H1 (cell line): ENCODE measurements at regions not wholly inside any gene's neighbourhood (a gene's known extent, or its start where the extent isn't known, plus 50 kb on each side); places are given as distances from the start of the nearest gene placed in this dataset.

Experiments used
- CTCF ChIA-PET: fragments of 300-600 bp; sonication (Branson Sonifier 250); formaldehyde crosslinking; loops from one replicate; lab custom pipeline; 2021; ENCODE audit not compliant: partially characterized antibody; lab: Charles Lee
- POLR2A ChIA-PET: fragments of 300-600 bp; sonication (Branson Sonifier 250); formaldehyde crosslinking; loops from one replicate; lab custom pipeline; 2021; ENCODE audit warnings: inconsistent platforms; ENCODE audit not compliant: partially characterized antibody; lab: Charles Lee
- DNase-seq, 2 experiments: peaks; one replicate each; pipeline versions ENCODE4 v3.0.0 to v3.0.0-alpha.2; 2010 to 2022; ENCODE audit warnings: low spot score in 2 of 2, low read depth in 1 of 2, mixed read lengths in 1 of 2
- FAIRE-seq: peaks from 2 replicates; lab custom pipeline; 2011; peaks lifted over from hg19 to GRCh38; lab: Jason Lieb, UNC
- H2AFZ ChIP-seq: 2 replicates; pipeline ENCODE4 v1.8.1; 2012; ENCODE audit warnings: low read length, inconsistent platforms
- H2AK5ac ChIP-seq: 2 replicates; pipeline ENCODE4 v1.6.1; 2013; ENCODE audit warnings: low read depth, low read length
- H2BK120ac ChIP-seq: replicated peaks from 2 replicates; pipeline ENCODE3; 2013; ENCODE audit warnings: low read depth, low read length, inconsistent platforms
- H2BK12ac ChIP-seq: 2 replicates; pipeline ENCODE4 v1.6.1; 2013; ENCODE audit warnings: low read depth, low read length
- H2BK15ac ChIP-seq: 2 replicates; pipeline ENCODE4 v1.6.1; 2013; ENCODE audit warnings: low read length
- H2BK20ac ChIP-seq: 2 replicates; pipeline ENCODE4 v1.6.1; 2013; ENCODE audit warnings: low read length
- H2BK5ac ChIP-seq: 2 replicates; pipeline ENCODE4 v1.6.1; 2013; ENCODE audit warnings: low read depth, low read length
- H3K14ac ChIP-seq: 2 replicates; pipeline ENCODE4 v1.6.1; 2013; ENCODE audit warnings: inconsistent platforms; ENCODE audit not compliant: insufficient read length
- H3K18ac ChIP-seq: 2 replicates; pipeline ENCODE4 v1.6.1; 2013; ENCODE audit warnings: low read length; ENCODE audit errors: extremely low read depth
- H3K23ac ChIP-seq: 2 replicates; pipeline ENCODE4 v1.6.1; 2013; ENCODE audit warnings: inconsistent platforms; ENCODE audit not compliant: insufficient read length
- H3K23me2 ChIP-seq: 2 replicates; pipeline ENCODE4 v1.6.1; 2013; ENCODE audit warnings: low read depth, low read length
- H3K27ac ChIP-seq: 2 replicates; pipeline ENCODE4 v1.6.1; 2011; ENCODE audit warnings: low read depth, low read length, inconsistent platforms
- H3K27me3 ChIP-seq, 4 experiments: replicated peaks in 1 of 4; 1 replicate in 1 of 4; 2 replicates in 3 of 4; pipeline versions ENCODE4 v1.6.1 to v1.8.1; 2011 to 2013; ENCODE audit warnings: low read length in 3 of 4, mild to moderate bottlenecking in 3 of 4, inconsistent platforms in 2 of 4, mixed read lengths in 2 of 4, moderate library complexity in 1 of 4; ENCODE audit not compliant: control insufficient read depth in 3 of 4, insufficient read depth in 3 of 4; ENCODE audit errors: extremely low read depth in 1 of 4
- H3K36me3 ChIP-seq, 4 experiments: 2 replicates each; pipeline versions ENCODE4 v1.6.1 to v1.8.1; 2011 to 2013; ENCODE audit warnings: mild to moderate bottlenecking in 4 of 4, low read length in 3 of 4, moderate library complexity in 2 of 4, control low read depth in 1 of 4, inconsistent platforms in 1 of 4; ENCODE audit not compliant: insufficient read depth in 4 of 4, control insufficient read depth in 2 of 4
- H3K4ac ChIP-seq: replicated peaks from 2 replicates; pipeline ENCODE3; 2013; ENCODE audit warnings: low read length, low read depth, mixed read lengths, inconsistent platforms; ENCODE audit not compliant: insufficient read length
- H3K4me1 ChIP-seq, 4 experiments: replicated peaks in 1 of 4; 1 replicate in 1 of 4; 2 replicates in 3 of 4; pipeline versions ENCODE4 v1.6.1 to v1.8.1; 2011 to 2013; ENCODE audit warnings: low read length in 3 of 4, inconsistent platforms in 2 of 4, mixed read lengths in 1 of 4; ENCODE audit not compliant: insufficient read depth in 4 of 4, control insufficient read depth in 3 of 4
- H3K4me2 ChIP-seq, 2 experiments: 2 replicates each; pipeline versions ENCODE4 v1.6.1 to v1.8.1; 2011 to 2013; ENCODE audit warnings: low read depth in 2 of 2, low read length in 2 of 2, control low read depth in 1 of 2, inconsistent platforms in 1 of 2, mild to moderate bottlenecking in 1 of 2; ENCODE audit not compliant: insufficient read depth in 1 of 2
- H3K4me3 ChIP-seq, 4 experiments: fragments of 200-600, 300-600 bp in 1 of 4; sonication (generic), shearing (Covaris generic), sonication (Bioruptor Twin) in 1 of 4; 2 replicates each; pipeline versions ENCODE4 v1.5.1 to v1.8.1; 2011 to 2016; ENCODE audit warnings: low read length in 4 of 4, low read depth in 3 of 4, control low read depth in 2 of 4, inconsistent platforms in 2 of 4, mild to moderate bottlenecking in 2 of 4, mixed read lengths in 1 of 4, moderate library complexity in 1 of 4; ENCODE audit not compliant: insufficient read depth in 2 of 4; ENCODE audit errors: extremely low read depth in 1 of 4
- H3K56ac ChIP-seq: replicated peaks from 2 replicates; pipeline ENCODE3; 2013; ENCODE audit warnings: low read depth, mild to moderate bottlenecking, mixed read lengths, low read length, inconsistent platforms; ENCODE audit not compliant: insufficient read length
- H3K79me1 ChIP-seq: 2 replicates; pipeline ENCODE4 v1.6.1; 2013; ENCODE audit warnings: low read depth, low read length, control low read depth
- H3K79me2 ChIP-seq, 2 experiments: 2 replicates each; pipeline versions ENCODE4 v1.6.1 to v1.8.1; 2012 to 2013; ENCODE audit warnings: low read length in 2 of 2, mild to moderate bottlenecking in 2 of 2, inconsistent platforms in 1 of 2; ENCODE audit not compliant: insufficient read depth in 2 of 2, control insufficient read depth in 1 of 2
- H3K9ac ChIP-seq, 4 experiments: replicated peaks in 1 of 4; 1 replicate in 1 of 4; 2 replicates in 3 of 4; pipeline versions ENCODE4 v1.6.1 to v1.8.1; 2011 to 2013; ENCODE audit warnings: low read depth in 3 of 4, low read length in 3 of 4, control low read depth in 2 of 4, mild to moderate bottlenecking in 2 of 4, moderate library complexity in 2 of 4, inconsistent platforms in 1 of 4; ENCODE audit errors: extremely low read depth in 1 of 4
- H3K9me3 ChIP-seq, 2 experiments: 2 replicates each; pipeline versions ENCODE4 v1.6.1 to v1.8.1; 2012 to 2013; ENCODE audit warnings: mild to moderate bottlenecking in 2 of 2, moderate library complexity in 2 of 2, control low read depth in 1 of 2, inconsistent platforms in 1 of 2, low read depth in 1 of 2, low read length in 1 of 2, mixed read lengths in 1 of 2; ENCODE audit not compliant: insufficient read depth in 2 of 2
- H4K20me1 ChIP-seq, 2 experiments: replicated peaks in 1 of 2; 2 replicates each; pipeline versions ENCODE3 to v1.8.1; 2011 to 2013; ENCODE audit warnings: inconsistent platforms in 2 of 2, low read length in 2 of 2, mild to moderate bottlenecking in 1 of 2; ENCODE audit not compliant: insufficient read depth in 2 of 2, control insufficient read depth in 1 of 2
- H4K5ac ChIP-seq: 2 replicates; pipeline ENCODE4 v1.6.1; 2013; ENCODE audit warnings: low read length, low read depth, mixed read lengths, inconsistent platforms; ENCODE audit not compliant: insufficient read length
- H4K8ac ChIP-seq: 2 replicates; pipeline ENCODE4 v1.8.0; 2013; ENCODE audit warnings: mild to moderate bottlenecking, moderate library complexity, low read length, inconsistent platforms; ENCODE audit not compliant: insufficient read depth; ENCODE audit errors: extremely low read depth
- H4K91ac ChIP-seq: replicated peaks from 2 replicates; pipeline ENCODE3; 2013; ENCODE audit warnings: low read length, mixed read lengths, inconsistent platforms; ENCODE audit not compliant: insufficient read length
- ASH2L ChIP-seq: fragments of 200-600, 300-600 bp; sonication (generic); IDR thresholded peaks from one replicate; pipeline ENCODE4 v1.7.1; 2017; ENCODE audit warnings: low read length
- CHD1 ChIP-seq: IDR thresholded peaks from 2 replicates; pipeline ENCODE4 v1.6.1; 2012; ENCODE audit warnings: low read depth, low read length, improper control_type of control experiment
- CTBP2 ChIP-seq: IDR thresholded peaks from 2 replicates; pipeline ENCODE4 v1.7.0; 2011; ENCODE audit warnings: borderline replicate concordance, mild to moderate bottlenecking, moderate library complexity, mixed read lengths, low read length; ENCODE audit not compliant: insufficient read depth, insufficient read length
- HDAC2 ChIP-seq, 2 experiments: fragments of 300-600 bp in 1 of 2; sonication (generic) in 1 of 2; IDR thresholded peaks; 2 replicates each; pipeline ENCODE4 v1.6.1; 2011 to 2012; ENCODE audit warnings: low read depth in 2 of 2, low read length in 2 of 2, mild to moderate bottlenecking in 2 of 2, moderate library complexity in 2 of 2, borderline replicate concordance in 1 of 2, inconsistent platforms in 1 of 2
- NRF1 ChIP-seq: IDR thresholded peaks from 2 replicates; pipeline ENCODE4 v1.6.1; 2011; ENCODE audit warnings: mild to moderate bottlenecking, low read depth, low read length, improper control_type of control experiment
- RXRA ChIP-seq: IDR thresholded peaks from 2 replicates; pipeline ENCODE4 v1.6.1; 2011; ENCODE audit warnings: low read depth, mild to moderate bottlenecking, low read length, moderate library complexity; ENCODE audit not compliant: insufficient read depth
- SIN3A ChIP-seq, 2 experiments: IDR thresholded peaks in 1 of 2; conservative IDR thresholded peaks in 1 of 2; 2 replicates each; pipeline ENCODE4 v1.6.1; 2011 to 2012; ENCODE audit warnings: low read length in 2 of 2, improper control_type of control experiment in 1 of 2, low read depth in 1 of 2, mild to moderate bottlenecking in 1 of 2
- SP4 ChIP-seq: IDR thresholded peaks from 2 replicates; pipeline ENCODE4 v1.6.1; 2012; ENCODE audit warnings: low read length, inconsistent platforms
- SUZ12 ChIP-seq: fragments of 200-600 bp; sonication (generic); IDR thresholded peaks from 2 replicates; pipeline ENCODE4 v1.6.1; 2012; ENCODE audit warnings: mild to moderate bottlenecking, inconsistent platforms, low read length, moderate library complexity, mixed read lengths
- TAF1 ChIP-seq: IDR thresholded peaks from 2 replicates; pipeline ENCODE4 v1.6.1; 2011; ENCODE audit warnings: mild to moderate bottlenecking, low read depth, low read length
- ZNF274 ChIP-seq: IDR thresholded peaks from 2 replicates; pipeline ENCODE4 v1.7.0; 2012; ENCODE audit warnings: low read length, borderline replicate concordance; ENCODE audit errors: extremely low read depth
- WGBS, 2 experiments: shearing (Covaris generic) in 1 of 2; methylation state at CpG; one replicate each; pipeline versions ENCODE4 v1.1.6 to v1.1.7; 2013 to 2015; ENCODE audit warnings: low lambda C conversion rate in 2 of 2, mixed read lengths in 2 of 2, inconsistent platforms in 1 of 2, low coverage in 1 of 2, missing lambda C conversion rate in 1 of 2; ENCODE audit not compliant: insufficient replicate concordance in 2 of 2, insufficient coverage in 1 of 2, insufficient read length in 1 of 2; ENCODE audit errors: extremely low coverage in 1 of 2, missing lambda C conversion rate in 1 of 2; 5-methylcytosine and 5-hydroxymethylcytosine counted together
- TF ChIP-seq, protein P1 (sequence below): IDR thresholded peaks from 2 replicates; pipeline ENCODE4 v1.6.1; 2012; ENCODE audit warnings: inconsistent platforms
- TF ChIP-seq, protein P2 (sequence below): IDR thresholded peaks from 2 replicates; pipeline ENCODE4 v1.6.1; 2011; ENCODE audit warnings: low read depth, mild to moderate bottlenecking, low read length; ENCODE audit not compliant: insufficient read depth

DNA sequence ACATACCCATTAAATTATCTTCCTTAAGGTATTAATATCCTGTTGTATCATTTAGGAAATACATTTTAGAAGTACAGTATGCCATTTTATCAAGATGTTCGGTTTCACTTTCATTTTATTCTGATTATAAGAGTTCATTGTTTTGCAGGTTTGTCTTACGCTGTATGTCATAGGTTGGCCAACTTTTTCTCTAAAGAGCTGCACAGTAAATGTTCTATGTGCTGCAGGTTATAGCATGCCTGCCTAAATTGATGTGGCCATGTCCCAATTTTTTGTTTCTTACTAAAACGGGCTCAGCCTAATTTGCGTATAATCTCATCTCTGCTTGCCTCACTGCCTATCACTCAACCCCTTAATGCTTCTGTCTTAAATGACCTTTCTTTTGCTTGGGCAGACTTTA is 126.4 kb downstream of the USP22 start:
- Histone ChIP-seq H2BK15ac (no peak overlapping the region), H4K91ac (no peak overlapping the region), H2BK120ac (no peak overlapping the region), H3K27me3 (no peaks in the 10 kb centered on the region), H2BK12ac (no peak overlapping the region), H3K56ac (no peak overlapping the region), H3K79me2 (no peaks in the 10 kb centered on the region), H3K36me3 (0 out of 8 replicates have a peak, but pooled peaks cover 0 to 6% (median 0%) of the 10 kb centered on the region in 4 experiments), H3K14ac (no peak overlapping the region), H4K8ac (no peak overlapping the region), H3K23me2 (no peaks in the 10 kb centered on the region), H3K23ac (no peak overlapping the region), H3K4me1 (no peaks in the 10 kb centered on the region; a peak in 1 of 7 replicates), H3K9me3 (no peaks in the 10 kb centered on the region), H3K4me3 (no peak overlapping the region), H4K20me1 (peaks cover 0 to 1% of the 10 kb centered on the region in 2 experiments), H3K18ac (no peak overlapping the region), H2BK20ac (no peak overlapping the region), H3K27ac (no peak overlapping the region), H3K9ac (no peak overlapping the region), H3K4me2 (no peak overlapping the region), H3K79me1 (no peaks in the 10 kb centered on the region), H3K4ac (no peak overlapping the region), H2AFZ (no peak overlapping the region), H2AK5ac (no peak overlapping the region), H4K5ac (no peak overlapping the region), H2BK5ac (no peak overlapping the region)
- FAIRE-seq = no peak
- ChIA-PET POLR2A (interaction anchor here (1.2 kb wide), 1 partner anchor 11 kb away, joined by 3 read pairs; no protein-coding TSS in a partner anchor), CTCF (interaction anchor here (0.7 kb wide), 1 partner anchor 77 kb away, joined by 4 read pairs; no protein-coding TSS in a partner anchor)
- 91% methylated on average over 4 of the region's 4 CpGs; no CpG with 5 or more reads in 1 of the 2 experiments for WGBS, 2 experiments
- no peak for DNase-seq
- no peak for TF ChIP-seq SP4
- TF ChIP-seq RXRA = no peak
- no peak for TF ChIP-seq CTBP2
- no peak for TF ChIP-seq SIN3A (conservative IDR thresholded peaks at IDR 0.05 in 1 of 2, IDR thresholded peaks at IDR 0.05 in 1 of 2; ENCODE audit: low read depth in 1 of 2, low read length in 2 of 2)
- no peak for TF ChIP-seq CHD1
- no peak for TF ChIP-seq TAF1
- TF ChIP-seq HDAC2 (IDR thresholded peaks at IDR 0.05; ENCODE audit: borderline replicate concordance in 1 of 2, low read depth in 2 of 2, low read length in 2 of 2) = no peak
- TF ChIP-seq SUZ12 = no peak
- no peak for TF ChIP-seq ASH2L
- TF ChIP-seq, protein P1, sequence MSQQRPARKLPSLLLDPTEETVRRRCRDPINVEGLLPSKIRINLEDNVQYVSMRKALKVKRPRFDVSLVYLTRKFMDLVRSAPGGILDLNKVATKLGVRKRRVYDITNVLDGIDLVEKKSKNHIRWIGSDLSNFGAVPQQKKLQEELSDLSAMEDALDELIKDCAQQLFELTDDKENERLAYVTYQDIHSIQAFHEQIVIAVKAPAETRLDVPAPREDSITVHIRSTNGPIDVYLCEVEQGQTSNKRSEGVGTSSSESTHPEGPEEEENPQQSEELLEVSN = no peak
- no peak for TF ChIP-seq ZNF274
- TF ChIP-seq, protein P2, sequence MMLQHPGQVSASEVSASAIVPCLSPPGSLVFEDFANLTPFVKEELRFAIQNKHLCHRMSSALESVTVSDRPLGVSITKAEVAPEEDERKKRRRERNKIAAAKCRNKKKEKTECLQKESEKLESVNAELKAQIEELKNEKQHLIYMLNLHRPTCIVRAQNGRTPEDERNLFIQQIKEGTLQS = no peak
- TF ChIP-seq NRF1 = no peak
